ENCODE measurements at regions not wholly inside any gene's neighbourhood (a gene's known extent, or its start where the extent isn't known, plus 50 kb on each side); places are given as distances from the start of the nearest gene placed in this dataset.

- TF ChIP-seq CTCF (conservative IDR thresholded peaks at IDR 0.05; ENCODE audit: low read depth in 2 of 2) (no peak), ZNF462 (CRISPR knock-in tag; IDR thresholded peaks at IDR 0.05) (no peak), EZH2phosphoT487 (IDR thresholded peaks at IDR 0.05; ENCODE audit: unreplicated experiment) (no peak)
Measured at GRCh38 chr11:19445771-19446170, 205.0 kb upstream of the E2F8 start (continued).

- no peaks in the 10 kb centered on the region; the same call in 2 of the 3 replicates for H3K4me1 Mint-ChIP-seq
- Histone ChIP-seq H3K79me2 (replicated peaks; ENCODE audit: insufficient read depth) (no peaks in the 10 kb centered on the region), H3K36me3 (ENCODE audit: insufficient read depth) (no peaks in the 10 kb centered on the region), H3K4me1 (ENCODE audit: insufficient read depth) (no peaks in the 10 kb centered on the region), H3K4me3 (no peak overlapping the region), H3F3A (replicated peaks; ENCODE audit: low read depth) (no peaks in the 10 kb centered on the region), H3K4me2 (no peak overlapping the region), H3K27ac (ENCODE audit: low read depth) (no peak overlapping the region), H3K9me2 (ENCODE audit: insufficient read depth) (no peaks in the 10 kb centered on the region), H3K27me3 (ENCODE audit: insufficient read depth) (no peaks in the 10 kb centered on the region), H2AFZ (no peak overlapping the region), H4K20me1 (replicated peaks; ENCODE audit: insufficient read depth) (no peaks in the 10 kb centered on the region)
- H3K27ac Mint-ChIP-seq = no peak overlapping the region
- H3K27me3 Mint-ChIP-seq (ENCODE audit: insufficient read depth, low read depth, poor library complexity) = peaks cover 2% of the 10 kb centered on the region
- ATAC-seq = no peak
- H3K36me3 Mint-ChIP-seq (ENCODE audit: low read depth) = no peaks in the 10 kb centered on the region
- H3K4me3 Mint-ChIP-seq = no peak overlapping the region
- H3K9me3 Mint-ChIP-seq = no peaks in the 10 kb centered on the region
- no peak for DNase-seq (ENCODE audit: low spot score)
- TF ChIP-seq EZH2 (IDR thresholded peaks at IDR 0.05; ENCODE audit: low read depth, unreplicated experiment) (no peak), STAT1 (IDR thresholded peaks at IDR 0.05; ENCODE audit: unreplicated experiment) (no peak), POLR2AphosphoS5 (IDR thresholded peaks at IDR 0.05; ENCODE audit: low read depth) (no peak), ZNF331 (CRISPR knock-in tag; IDR thresholded peaks at IDR 0.05; ENCODE audit: low read depth) (no peak), EZH2phosphoT487 (IDR thresholded peaks at IDR 0.05; ENCODE audit: unreplicated experiment) (no peak), ZNF114 (CRISPR knock-in tag; IDR thresholded peaks at IDR 0.05) (no peak), REST (IDR thresholded peaks at IDR 0.05; ENCODE audit: unreplicated experiment) (no peak), NANOG (IDR thresholded peaks at IDR 0.05; ENCODE audit: borderline replicate concordance) (no peak)
Measured at GRCh38 chr11:19444231-19444630, 203.5 kb upstream of the E2F8 start.
